Stomach (tissue), 8 donors: ENCODE measurements at regions not wholly inside any gene's neighbourhood (a gene's known extent, or its start where the extent isn't known, plus 50 kb on each side); places are given as distances from the start of the nearest gene placed in this dataset.

Experiments
- DNase-seq, 2 donors: peaks; one replicate each; pipeline versions ENCODE4 v3.0.0 to v3.0.0-alpha.2; 2013 to 2019
- H3K27ac ChIP-seq, 5 donors: fragments of 200-600 bp in 4 of 5; sonication (generic) in 4 of 5; one replicate each; pipeline ENCODE4 v1.5.1; 2013 to 2019; ENCODE audit warnings: mild to moderate bottlenecking in 1 of 5, moderate library complexity in 1 of 5
- H3K27me3 ChIP-seq, 3 donors: fragments of 200-600 bp; sonication (generic); one replicate each; pipeline ENCODE4 v1.5.1; 2017 to 2019; ENCODE audit warnings: mixed run types in 1 of 3
- H3K36me3 ChIP-seq, 4 donors: fragments of 200-600 bp; sonication (generic); 1 replicate in 3 of 4; 2 replicates in 1 of 4; pipeline ENCODE4 v1.5.1; 2016 to 2019
- H3K4me1 ChIP-seq, 4 donors: fragments of 200-600 bp; sonication (generic); one replicate each; pipeline ENCODE4 v1.5.1; 2016 to 2019
- H3K4me3 ChIP-seq, 4 donors: fragments of 200-600 bp; sonication (generic) in 3 of 4; one replicate each; pipeline ENCODE4 v1.5.1; 2016 to 2019; ENCODE audit warnings: mild to moderate bottlenecking in 1 of 4
- H3K9me3 ChIP-seq, 4 donors: fragments of 200-600 bp; sonication (generic); one replicate each; pipeline ENCODE4 v1.5.1; 2016 to 2019
- CTCF ChIP-seq, 7 experiments: fragments of 450-650 bp in 4 of 7; fragments of 200-600 bp in 3 of 7; sonication (generic) in 3 of 7; IDR thresholded peaks; one replicate each; pipeline ENCODE4 v1.5.1; 2016 to 2019; ENCODE audit warnings: antibody characterized with exemption in 7 of 7, control low read depth in 2 of 7, mild to moderate bottlenecking in 1 of 7
- EP300 ChIP-seq: sonication (generic); formaldehyde crosslinking; IDR thresholded peaks from one replicate; pipeline ENCODE4 v1.6.1; 2017; ENCODE audit warnings: antibody characterized with exemption
- POLR2A ChIP-seq, 4 donors: fragments of 450-650 bp; IDR thresholded peaks; one replicate each; pipeline ENCODE4 v1.6.1; 2016; ENCODE audit warnings: antibody characterized with exemption in 4 of 4, control low read depth in 2 of 4, mild to moderate bottlenecking in 1 of 4, moderate library complexity in 1 of 4
- POLR2AphosphoS5 ChIP-seq, 3 donors: sonication (generic); formaldehyde crosslinking; IDR thresholded peaks; one replicate each; pipeline ENCODE4 v1.6.1; 2016; ENCODE audit warnings: antibody characterized with exemption in 3 of 3
- WGBS, 5 donors: extraction: QIAGEN DNeasy Blood & Tissue Kit in 3 of 5; methylation state at CpG; one replicate each; pipeline versions ENCODE4 v1.1.5 to v1.1.7; 2013 to 2018; 5-methylcytosine and 5-hydroxymethylcytosine counted together
- intact Hi-C: fragments of 100-400 bp; cut with DNase I; formaldehyde crosslinking; loops from one replicate; pipeline ENCODE4 v1.15.1; 2023; ENCODE audit warnings: low total_unique reads
- donor health status: healthy with polysubstance abuse.
- donor health status: Bipolar disorder and iron deficiency.
- donor health status: healthy.

GRCh38 chr10:42956045-42956444 is 120.8 kb upstream of the RET start:
- peaks cover 6 to 15% (median 15%) of the 10 kb centered on the region in 4 donors for H3K4me1 ChIP-seq
- intact Hi-C loops = no loop called here
- no peaks in the 10 kb centered on the region for H3K36me3 ChIP-seq
- TF ChIP-seq EP300 = no peak
- no peak overlapping the region for H3K4me3 ChIP-seq
- DNase-seq = no peak
- peaks cover 0 to 18% (median 7%) of the 10 kb centered on the region in 3 donors for H3K27me3 ChIP-seq
- H3K9me3 ChIP-seq = no peaks in the 10 kb centered on the region
- 71 to 88% (median 80%) methylated on average over 3 of the region's 3 CpGs for WGBS, 5 donors
- H3K27ac ChIP-seq = no peak overlapping the region

GRCh38 chr10:42958142-42958868 is 118.6 kb upstream of the RET start:
- DNase-seq = peak in 1 of 2 donors; percentile 26
- WGBS, 5 donors = 85 to 100% (median 94%) methylated on average over 2 of the region's 2 CpGs

GRCh38 chr10:42959833-42960232 is 117.0 kb upstream of the RET start:
- no peak overlapping the region for H3K27ac ChIP-seq
- peaks cover 0 to 7% (median 0%) of the 10 kb centered on the region in 4 donors for H3K4me1 ChIP-seq
- WGBS, 5 donors = 81 to 100% (median 94%) methylated on average over 3 of the region's 3 CpGs
- no peaks in the 10 kb centered on the region for H3K9me3 ChIP-seq
- no peaks in the 10 kb centered on the region for H3K36me3 ChIP-seq
- H3K27me3 ChIP-seq = peaks cover 0 to 4% (median 0%) of the 10 kb centered on the region in 3 donors
- intact Hi-C loops = no loop called here
- TF ChIP-seq CTCF (IDR thresholded peaks at IDR 0.05) (no peak), EP300 (no peak), POLR2A (IDR thresholded peaks at IDR 0.05) (no peak), POLR2AphosphoS5 (IDR thresholded peaks at IDR 0.05) (no peak)
- peak in 1 of 2 donors; percentile 22 for DNase-seq
- no peak overlapping the region for H3K4me3 ChIP-seq

More at GRCh38 chr10:42958142-42958868, 118.6 kb upstream of the RET start:
- Histone ChIP-seq H3K27me3 (peaks cover 0 to 6% (median 0%) of the 10 kb centered on the region in 3 donors), H3K9me3 (no peaks in the 10 kb centered on the region), H3K27ac (no peak overlapping the region), H3K4me1 (peaks cover 0 to 7% (median 0%) of the 10 kb centered on the region in 4 donors), H3K4me3 (no peak overlapping the region), H3K36me3 (no peaks in the 10 kb centered on the region)
- intact Hi-C loops = no loop called here
- no peak for TF ChIP-seq POLR2A (IDR thresholded peaks at IDR 0.05)

GRCh38 chr10:42960491-42960990 is 116.3 kb upstream of the RET start:
- Histone ChIP-seq H3K9me3 (no peaks in the 10 kb centered on the region), H3K4me3 (no peak overlapping the region), H3K27me3 (no peaks in the 10 kb centered on the region), H3K27ac (no peak overlapping the region), H3K4me1 (peaks cover 0 to 7% (median 0%) of the 10 kb centered on the region in 4 donors), H3K36me3 (no peaks in the 10 kb centered on the region)
- TF ChIP-seq POLR2AphosphoS5 (IDR thresholded peaks at IDR 0.05) = no peak
- TF ChIP-seq POLR2A (IDR thresholded peaks at IDR 0.05) = no peak
- no peak for TF ChIP-seq CTCF (IDR thresholded peaks at IDR 0.05)
- no peak for TF ChIP-seq EP300
- 82 to 91% (median 90%) methylated on average over 4 to 7 of the region's 7 CpGs for WGBS, 5 donors
- intact Hi-C loops = no loop called here
- DNase-seq = peak; percentile 2 to 23

- TF ChIP-seq POLR2AphosphoS5 (IDR thresholded peaks at IDR 0.05) (no peak), CTCF (IDR thresholded peaks at IDR 0.05) (no peak), EP300 (no peak), POLR2A (IDR thresholded peaks at IDR 0.05) (no peak)
- intact Hi-C loops = no loop called here
- WGBS, 5 donors = 75 to 84% (median 80%) methylated on average over 10 of the region's 10 CpGs
- H3K4me3 ChIP-seq = no peak overlapping the region
- H3K36me3 ChIP-seq = no peaks in the 10 kb centered on the region
- no peaks in the 10 kb centered on the region for H3K9me3 ChIP-seq
- no peak overlapping the region for H3K27ac ChIP-seq
- peaks cover 0 to 7% (median 0%) of the 10 kb centered on the region in 4 donors for H3K4me1 ChIP-seq
- H3K27me3 ChIP-seq = no peaks in the 10 kb centered on the region
- DNase-seq = peak; percentile 8 to 10
Observed at GRCh38 chr10:42960991-42961795, 115.7 kb upstream of the RET start.
